OCI-LY1 (cell line): ENCODE measurements at regions not wholly inside any gene's neighbourhood (a gene's known extent, or its start where the extent isn't known, plus 50 kb on each side); places are given as distances from the start of the nearest gene placed in this dataset.

Experiments
- CTCF ChIP-seq: fragments of 200-600 bp; sonication (generic), shearing (Covaris generic); IDR thresholded peaks from 2 replicates; pipeline ENCODE4 v1.5.1; 2017; ENCODE audit warnings: mild to moderate bottlenecking, antibody characterized with exemption, low read length, moderate library complexity, mixed read lengths
- EZH2 ChIP-seq: fragments of 200-600 bp; sonication (generic), shearing (Covaris generic); IDR thresholded peaks from 2 replicates; pipeline ENCODE4 v1.8.0; 2017; ENCODE audit warnings: borderline replicate concordance, mixed run types, mild to moderate bottlenecking, antibody characterized with exemption, low read length, moderate library complexity, mixed read lengths

- TF ChIP-seq CTCF (no peak), EZH2 (no peak)
These were observed 792.3 kb upstream of the ADAMTS5 start for GRCh38 chr21:27759091-27759659.
